ENCODE measurements at regions not wholly inside any gene's neighbourhood (a gene's known extent, or its start where the extent isn't known, plus 50 kb on each side); places are given as distances from the start of the nearest gene placed in this dataset.

GRCh38 chr5:5061836-5062235 lies 78.3 kb upstream of the ADAMTS16 start:
- dilution Hi-C loops (cut with MboI; ENCODE audit: extremely low pct_ligation_motif_present, low sequenced_read_pairs), result no loop called here
- TF ChIP-seq EZH2 (IDR thresholded peaks at IDR 0.05; ENCODE audit: borderline replicate concordance, low read depth, low read length, severe bottlenecking) (no peak), FOS (IDR thresholded peaks at IDR 0.05; ENCODE audit: borderline replicate concordance, insufficient read depth, low read length) (no peak), POLR2A (IDR thresholded peaks at IDR 0.05; ENCODE audit: low read depth, low read length) (no peak), MAX (IDR thresholded peaks at IDR 0.05; ENCODE audit: insufficient read depth, insufficient read length) (no peak), CTCF (IDR thresholded peaks at IDR 0.05; ENCODE audit: extremely low read depth in 1 of 2, insufficient read depth in 1 of 2, low read depth in 1 of 2, low read length in 2 of 2) (no peak), MYC (IDR thresholded peaks at IDR 0.05; ENCODE audit: low read depth, low read length) (no peak), JUN (IDR thresholded peaks at IDR 0.05; ENCODE audit: borderline replicate concordance, insufficient read depth, insufficient read length, low read depth) (no peak), GATA2 (IDR thresholded peaks at IDR 0.05; ENCODE audit: insufficient read depth, insufficient read length, low read depth, low read length) (no peak)
- H3K9me1 ChIP-seq (replicated peaks; ENCODE audit: control insufficient read depth, extremely low read depth, insufficient read depth, low read length), result no peaks in the 10 kb centered on the region
- FAIRE-seq (no peak), DNase-seq (ENCODE audit: low read depth, low spot score) (no peak)
- no peak overlapping the region for H3K27ac ChIP-seq (ENCODE audit: insufficient read depth, low read depth, low read length)
- no peak overlapping the region for H3K4me2 ChIP-seq (ENCODE audit: insufficient read depth, low read length)
- POLR2A ChIA-PET, result no interaction called here
- CTCF ChIA-PET, result no interaction called here
- H3K9ac ChIP-seq (replicated peaks; ENCODE audit: extremely low read depth, insufficient read depth, low read length), result no peak overlapping the region
- intact Hi-C loops (cut with micrococcal nuclease), result no loop called here
- H4K20me1 ChIP-seq (replicated peaks; ENCODE audit: control insufficient read depth, extremely low read depth, insufficient read depth, low read length), result no peaks in the 10 kb centered on the region
- peaks cover 6% of the 10 kb centered on the region for H3K9me3 ChIP-seq (replicated peaks; ENCODE audit: control insufficient read depth, insufficient read depth, low read length)
- H3K4me3 ChIP-seq (replicated peaks in 1 of 3; ENCODE audit: insufficient read depth in 1 of 3, low read depth in 1 of 3, low read length in 3 of 3), result no peak overlapping the region
- BruUV-seq (replicated peaks), result no TSS peak
- no peak overlapping the region for H2AFZ ChIP-seq (ENCODE audit: low read depth, low read length)
- no peaks in the 10 kb centered on the region for H3K4me1 ChIP-seq (ENCODE audit: control insufficient read depth, extremely low read depth, insufficient read depth, low read length)
- H3K79me2 ChIP-seq (ENCODE audit: control insufficient read depth, insufficient read depth, low read length), result no peaks in the 10 kb centered on the region
- H3K27me3 ChIP-seq (ENCODE audit: control insufficient read depth in 2 of 2, insufficient read depth in 2 of 2, low read length in 2 of 2), result no peaks in the 10 kb centered on the region
- no peaks in the 10 kb centered on the region for H3K36me3 ChIP-seq (ENCODE audit: control insufficient read depth in 2 of 2, extremely low read depth in 1 of 2, insufficient read depth in 2 of 2, low read length in 2 of 2)
